SK-N-SH (cell line): ENCODE measurements at regions not wholly inside any gene's neighbourhood (a gene's known extent, or its start where the extent isn't known, plus 50 kb on each side); places are given as distances from the start of the nearest gene placed in this dataset.

Experiments
- CTCF ChIA-PET: fragments of 300-600, 350-600 bp; formaldehyde crosslinking; extraction: SDS; loops from one replicate; lab custom pipeline; 2021; lab: Yijun Ruan, JAX
- POLR2A ChIA-PET: fragments of 350-600 bp; sonication (Branson Sonifier 250); formaldehyde crosslinking; extraction: SDS; loops from one replicate; lab custom pipeline; 2020; ENCODE audit warnings: antibody characterized with exemption, inconsistent platforms; lab: Yijun Ruan, JAX
- DNase-seq: peaks from one replicate; pipeline ENCODE4 v3.0.0; 2012
- H2AFZ ChIP-seq: fragments of 200-600 bp; sonication (generic); 2 replicates; pipeline ENCODE4 v1.8.1; 2016; ENCODE audit warnings: antibody characterized with exemption, mild to moderate bottlenecking, low read depth
- H3F3A ChIP-seq: fragments of 200-600 bp; sonication (generic); replicated peaks from 2 replicates; pipeline ENCODE3; 2016; ENCODE audit warnings: antibody characterized with exemption, mild to moderate bottlenecking; ENCODE audit not compliant: insufficient read depth
- H3K27ac ChIP-seq, 2 experiments: fragments of 200-500 bp in 1 of 2; fragments of 200-600 bp in 1 of 2; sonication (Bioruptor generic) in 1 of 2; sonication (generic), shearing (Covaris generic) in 1 of 2; 2 replicates each; pipeline versions ENCODE4 v1.5.1 to v1.6.1; 2014 to 2016; ENCODE audit warnings: low read depth in 2 of 2, inconsistent platforms in 1 of 2, low read length in 1 of 2, mild to moderate bottlenecking in 1 of 2, mixed read lengths in 1 of 2
- H3K27me3 ChIP-seq: fragments of 200-600 bp; sonication (generic), shearing (Covaris generic); 2 replicates; pipeline ENCODE4 v1.6.1; 2016; ENCODE audit warnings: mixed run types; ENCODE audit not compliant: insufficient read depth
- H3K36me3 ChIP-seq, 2 experiments: fragments of 200-500 bp in 1 of 2; fragments of 200-600 bp in 1 of 2; sonication (Bioruptor generic) in 1 of 2; sonication (generic) in 1 of 2; replicated peaks in 1 of 2; 2 replicates each; pipeline versions ENCODE3 to v1.5.1; 2014 to 2016; ENCODE audit warnings: low read length in 1 of 2, mild to moderate bottlenecking in 1 of 2; ENCODE audit not compliant: insufficient read depth in 2 of 2, control insufficient read depth in 1 of 2
- H3K4me1 ChIP-seq, 2 experiments: fragments of 200-500 bp in 1 of 2; fragments of 200-600 bp in 1 of 2; sonication (Bioruptor generic) in 1 of 2; sonication (generic), shearing (Covaris generic) in 1 of 2; 2 replicates each; pipeline versions ENCODE4 v1.5.1 to v1.6.1; 2014 to 2016; ENCODE audit warnings: low read depth in 1 of 2, low read length in 1 of 2, mixed run types in 1 of 2; ENCODE audit not compliant: insufficient read depth in 2 of 2, control insufficient read depth in 1 of 2
- H3K4me2 ChIP-seq: fragments of 200-600 bp; sonication (generic), shearing (Covaris generic); 2 replicates; pipeline ENCODE4 v1.6.1; 2017; ENCODE audit warnings: mixed run types
- H3K4me3 ChIP-seq, 2 experiments: fragments of 200-500 bp in 1 of 2; fragments of 200-600 bp in 1 of 2; sonication (Bioruptor generic) in 1 of 2; sonication (generic), shearing (Covaris generic) in 1 of 2; 2 replicates each; pipeline versions ENCODE4 v1.5.1 to v1.8.1; 2014 to 2016; ENCODE audit warnings: low read depth in 2 of 2, inconsistent platforms in 1 of 2, low read length in 1 of 2, mild to moderate bottlenecking in 1 of 2, mixed read lengths in 1 of 2, moderate library complexity in 1 of 2
- H3K79me2 ChIP-seq: fragments of 200-600 bp; sonication (generic); 2 replicates; pipeline ENCODE4 v1.8.1; 2017; ENCODE audit warnings: mild to moderate bottlenecking; ENCODE audit not compliant: insufficient read depth
- H3K9ac ChIP-seq: fragments of 200-600 bp; sonication (generic); 2 replicates; pipeline ENCODE4 v1.6.1; 2017; ENCODE audit warnings: mixed run types
- H3K9me2 ChIP-seq: fragments of 200-600 bp; sonication (generic); 2 replicates; pipeline ENCODE4 v1.6.1; 2017; ENCODE audit warnings: mixed run types
- H3K9me3 ChIP-seq: fragments of 200-600 bp; sonication (generic); 2 replicates; pipeline ENCODE4 v1.6.1; 2017; ENCODE audit warnings: mixed run types, mild to moderate bottlenecking, moderate library complexity
- H4K20me1 ChIP-seq: fragments of 200-600 bp; sonication (generic); 2 replicates; pipeline ENCODE4 v1.6.1; 2017; ENCODE audit warnings: mild to moderate bottlenecking, mixed run types; ENCODE audit not compliant: insufficient read depth
- CHD2 ChIP-seq: fragments of 150-350 bp; IDR thresholded peaks from 2 replicates; pipeline ENCODE4 v1.6.1; 2018; ENCODE audit warnings: low read length; ENCODE audit not compliant: partially characterized antibody
- ELF1 ChIP-seq: IDR thresholded peaks from 2 replicates; pipeline ENCODE4 v1.4.0; 2012
- FOSL2 ChIP-seq: IDR thresholded peaks from 2 replicates; pipeline ENCODE4 v1.4.0; 2012; ENCODE audit warnings: low read depth, mild to moderate bottlenecking, moderate library complexity, borderline replicate concordance
- GABPA ChIP-seq: IDR thresholded peaks from 2 replicates; pipeline ENCODE4 v1.4.0; 2012; ENCODE audit warnings: low read depth, mild to moderate bottlenecking
- MEF2A ChIP-seq: IDR thresholded peaks from 2 replicates; pipeline ENCODE4 v1.4.0; 2012; ENCODE audit warnings: low read depth, borderline replicate concordance
- POLR2AphosphoS5 ChIP-seq: IDR thresholded peaks from 2 replicates; pipeline ENCODE4 v1.6.1; 2012; ENCODE audit warnings: low read depth, low read length
- RAD21 ChIP-seq: IDR thresholded peaks from 2 replicates; pipeline ENCODE4 v1.6.1; 2012; ENCODE audit warnings: mild to moderate bottlenecking, low read length
- SIN3A ChIP-seq: IDR thresholded peaks from 2 replicates; pipeline ENCODE4 v1.6.1; 2012; ENCODE audit warnings: low read depth, mild to moderate bottlenecking, low read length, moderate library complexity, borderline replicate concordance
- SMC3 ChIP-seq: IDR thresholded peaks from 2 replicates; pipeline ENCODE4 v1.6.1; 2012; ENCODE audit warnings: low read depth, low read length, improper control_type of control experiment
- TCF12 ChIP-seq: IDR thresholded peaks from 2 replicates; pipeline ENCODE4 v1.4.0; 2012
- TEAD4 ChIP-seq: IDR thresholded peaks from 2 replicates; pipeline ENCODE4 v1.4.0; 2012; ENCODE audit warnings: mild to moderate bottlenecking, borderline replicate concordance; ENCODE audit not compliant: insufficient read depth
- YY1 ChIP-seq: IDR thresholded peaks from 2 replicates; pipeline ENCODE4 v1.4.0; 2012; ENCODE audit warnings: low read depth, mild to moderate bottlenecking
- WGBS: methylation state at CpG from one replicate; pipeline ENCODE4 v1.1.6; 2017; ENCODE audit warnings: low lambda C conversion rate; 5-methylcytosine and 5-hydroxymethylcytosine counted together
- TF ChIP-seq, protein P1 (sequence below): IDR thresholded peaks from 2 replicates; pipeline ENCODE4 v1.4.0; 2012; ENCODE audit warnings: low read depth, borderline replicate concordance
- TF ChIP-seq, protein P2 (sequence below): IDR thresholded peaks from 2 replicates; pipeline ENCODE4 v1.6.1; 2012; ENCODE audit warnings: mild to moderate bottlenecking, low read depth, low read length, moderate library complexity

DNA sequence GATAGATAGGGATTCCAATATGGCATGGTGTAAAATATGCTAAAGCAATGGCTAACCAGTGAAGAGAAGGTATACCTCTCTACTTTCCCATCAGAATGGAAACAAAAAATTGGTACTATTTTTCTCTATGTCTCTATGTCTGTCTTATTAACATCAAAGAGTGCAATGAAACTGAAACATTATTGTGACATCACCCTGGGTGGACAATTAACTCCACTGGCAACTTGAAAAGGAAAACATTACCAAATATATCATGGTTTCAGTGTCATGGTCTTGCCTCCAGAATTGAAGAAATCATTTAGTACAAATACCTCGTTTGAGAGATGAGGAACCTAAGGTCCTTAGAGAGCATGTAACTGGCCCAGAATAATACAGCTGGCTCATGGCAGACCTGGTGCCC, 1132.5 kb upstream of the MAP3K7 start (continued):
- TF ChIP-seq, protein P1, sequence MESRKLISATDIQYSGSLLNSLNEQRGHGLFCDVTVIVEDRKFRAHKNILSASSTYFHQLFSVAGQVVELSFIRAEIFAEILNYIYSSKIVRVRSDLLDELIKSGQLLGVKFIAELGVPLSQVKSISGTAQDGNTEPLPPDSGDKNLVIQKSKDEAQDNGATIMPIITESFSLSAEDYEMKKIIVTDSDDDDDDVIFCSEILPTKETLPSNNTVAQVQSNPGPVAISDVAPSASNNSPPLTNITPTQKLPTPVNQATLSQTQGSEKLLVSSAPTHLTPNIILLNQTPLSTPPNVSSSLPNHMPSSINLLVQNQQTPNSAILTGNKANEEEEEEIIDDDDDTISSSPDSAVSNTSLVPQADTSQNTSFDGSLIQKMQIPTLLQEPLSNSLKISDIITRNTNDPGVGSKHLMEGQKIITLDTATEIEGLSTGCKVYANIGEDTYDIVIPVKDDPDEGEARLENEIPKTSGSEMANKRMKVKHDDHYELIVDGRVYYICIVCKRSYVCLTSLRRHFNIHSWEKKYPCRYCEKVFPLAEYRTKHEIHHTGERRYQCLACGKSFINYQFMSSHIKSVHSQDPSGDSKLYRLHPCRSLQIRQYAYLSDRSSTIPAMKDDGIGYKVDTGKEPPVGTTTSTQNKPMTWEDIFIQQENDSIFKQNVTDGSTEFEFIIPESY: no peak
- no peak for TF ChIP-seq MEF2A
- no peak for TF ChIP-seq SMC3
- TF ChIP-seq, protein P2, sequence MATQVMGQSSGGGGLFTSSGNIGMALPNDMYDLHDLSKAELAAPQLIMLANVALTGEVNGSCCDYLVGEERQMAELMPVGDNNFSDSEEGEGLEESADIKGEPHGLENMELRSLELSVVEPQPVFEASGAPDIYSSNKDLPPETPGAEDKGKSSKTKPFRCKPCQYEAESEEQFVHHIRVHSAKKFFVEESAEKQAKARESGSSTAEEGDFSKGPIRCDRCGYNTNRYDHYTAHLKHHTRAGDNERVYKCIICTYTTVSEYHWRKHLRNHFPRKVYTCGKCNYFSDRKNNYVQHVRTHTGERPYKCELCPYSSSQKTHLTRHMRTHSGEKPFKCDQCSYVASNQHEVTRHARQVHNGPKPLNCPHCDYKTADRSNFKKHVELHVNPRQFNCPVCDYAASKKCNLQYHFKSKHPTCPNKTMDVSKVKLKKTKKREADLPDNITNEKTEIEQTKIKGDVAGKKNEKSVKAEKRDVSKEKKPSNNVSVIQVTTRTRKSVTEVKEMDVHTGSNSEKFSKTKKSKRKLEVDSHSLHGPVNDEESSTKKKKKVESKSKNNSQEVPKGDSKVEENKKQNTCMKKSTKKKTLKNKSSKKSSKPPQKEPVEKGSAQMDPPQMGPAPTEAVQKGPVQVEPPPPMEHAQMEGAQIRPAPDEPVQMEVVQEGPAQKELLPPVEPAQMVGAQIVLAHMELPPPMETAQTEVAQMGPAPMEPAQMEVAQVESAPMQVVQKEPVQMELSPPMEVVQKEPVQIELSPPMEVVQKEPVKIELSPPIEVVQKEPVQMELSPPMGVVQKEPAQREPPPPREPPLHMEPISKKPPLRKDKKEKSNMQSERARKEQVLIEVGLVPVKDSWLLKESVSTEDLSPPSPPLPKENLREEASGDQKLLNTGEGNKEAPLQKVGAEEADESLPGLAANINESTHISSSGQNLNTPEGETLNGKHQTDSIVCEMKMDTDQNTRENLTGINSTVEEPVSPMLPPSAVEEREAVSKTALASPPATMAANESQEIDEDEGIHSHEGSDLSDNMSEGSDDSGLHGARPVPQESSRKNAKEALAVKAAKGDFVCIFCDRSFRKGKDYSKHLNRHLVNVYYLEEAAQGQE: no peak
- TF ChIP-seq SIN3A: no peak
- TF ChIP-seq GABPA: no peak
- no peak for TF ChIP-seq CHD2
- TF ChIP-seq TEAD4: no peak

DNA sequence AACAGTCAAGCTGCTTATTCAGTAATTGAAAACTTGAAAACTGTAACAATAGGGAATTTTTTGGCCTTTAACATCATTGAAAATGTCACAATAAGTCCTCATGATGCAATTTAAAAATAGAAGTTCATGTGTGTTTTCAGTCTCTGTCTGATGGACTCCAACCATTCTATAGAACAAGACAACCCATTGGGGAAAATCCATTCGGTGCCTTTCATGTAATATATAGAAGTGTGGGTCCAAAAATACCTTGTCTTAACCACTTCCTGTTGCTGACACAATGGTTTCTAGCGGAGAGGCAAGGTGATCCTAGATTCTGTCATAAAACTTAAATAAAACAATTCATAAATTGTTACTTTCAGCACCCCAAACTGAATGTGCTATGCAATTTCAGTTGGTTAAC, 1131.3 kb upstream of the MAP3K7 start:
- DNase-seq: no peak
- no peak overlapping the region for H3K9ac ChIP-seq
- ChIA-PET CTCF (no interaction called here), POLR2A (no interaction called here)
- no peaks in the 10 kb centered on the region for H3K9me2 ChIP-seq
- no peaks in the 10 kb centered on the region for H4K20me1 ChIP-seq
- WGBS: 0% methylated on average over 2 of the region's 2 CpGs
- TF ChIP-seq, protein P2: no peak
- no peak for TF ChIP-seq RAD21
- TF ChIP-seq CHD2: no peak
- TF ChIP-seq ELF1: no peak
- TF ChIP-seq YY1: no peak
- no peak for TF ChIP-seq TCF12
- TF ChIP-seq POLR2AphosphoS5: no peak
- no peak for TF ChIP-seq FOSL2
- TF ChIP-seq TEAD4: no peak
- H3K4me1 ChIP-seq: no peaks in the 10 kb centered on the region
- H3K4me2 ChIP-seq: no peak overlapping the region
- no peak overlapping the region for H2AFZ ChIP-seq
- H3K36me3 ChIP-seq: no peaks in the 10 kb centered on the region
- no peaks in the 10 kb centered on the region for H3K27me3 ChIP-seq
- no peak overlapping the region for H3K4me3 ChIP-seq
- H3F3A ChIP-seq: no peaks in the 10 kb centered on the region
- H3K9me3 ChIP-seq: no peaks in the 10 kb centered on the region
- H3K79me2 ChIP-seq: no peaks in the 10 kb centered on the region
- H3K27ac ChIP-seq: no peak overlapping the region
